Esophagus muscularis mucosa (tissue), 4 donors: ENCODE measurements at regions not wholly inside any gene's neighbourhood (a gene's known extent, or its start where the extent isn't known, plus 50 kb on each side); places are given as distances from the start of the nearest gene placed in this dataset.
"Not testable (repeated sequence)": the region's sequence is repeated elsewhere in the genome, so short reads cannot be mapped to it uniquely, and the experiment has no call there.

ENCODE experiments used
- DNase-seq: peaks from one replicate; pipeline ENCODE4 v3.0.0-alpha.2; 2017; ENCODE audit errors: extremely low spot score
- H3K27ac ChIP-seq, 4 donors: fragments of 200-600 bp; sonication (generic); replicated peaks in 1 of 4; 1 replicate in 3 of 4; 2 replicates in 1 of 4; pipeline ENCODE4 v1.5.1; 2016 to 2019; ENCODE audit warnings: mild to moderate bottlenecking in 1 of 4
- H3K27me3 ChIP-seq, 4 donors: fragments of 200-600 bp; sonication (generic); one replicate each; pipeline versions ENCODE4 v1.5.1 to v1.6.0; 2016 to 2019
- H3K36me3 ChIP-seq, 4 donors: fragments of 200-600 bp; sonication (generic); one replicate each; pipeline ENCODE4 v1.5.1; 2016 to 2019
- H3K4me1 ChIP-seq, 4 donors: fragments of 200-600 bp; sonication (generic); one replicate each; pipeline ENCODE4 v1.5.1; 2016 to 2019
- H3K4me3 ChIP-seq, 4 donors: fragments of 200-600 bp; sonication (generic); 1 replicate in 2 of 4; 2 replicates in 2 of 4; pipeline ENCODE4 v1.5.1; 2016 to 2019; ENCODE audit warnings: mild to moderate bottlenecking in 4 of 4, moderate library complexity in 1 of 4
- H3K9me3 ChIP-seq, 4 donors: fragments of 200-600 bp; sonication (generic); 1 replicate in 3 of 4; 2 replicates in 1 of 4; pipeline ENCODE4 v1.5.1; 2016 to 2019
- EP300 ChIP-seq: sonication (generic); formaldehyde crosslinking; IDR thresholded peaks from one replicate; pipeline ENCODE4 v1.6.1; 2017; ENCODE audit warnings: antibody characterized with exemption
- POLR2A ChIP-seq: fragments of 450-650 bp; IDR thresholded peaks from one replicate; pipeline ENCODE4 v1.6.1; 2017; ENCODE audit warnings: antibody characterized with exemption, moderate library complexity, mild to moderate bottlenecking, low read depth
- POLR2AphosphoS5 ChIP-seq, 2 donors: sonication (generic); formaldehyde crosslinking; IDR thresholded peaks; one replicate each; pipeline ENCODE4 v1.6.1; 2017; ENCODE audit warnings: antibody characterized with exemption in 2 of 2
- WGBS: methylation state at CpG from one replicate; pipeline ENCODE4 v1.1.5; 2018; 5-methylcytosine and 5-hydroxymethylcytosine counted together
- intact Hi-C: fragments of 100-400 bp; cut with DNase I; formaldehyde crosslinking; loops from one replicate; pipeline ENCODE4 v1.15.1; 2023
- TF ChIP-seq, protein P1 (sequence below), 3 experiments: fragments of 200-600 bp in 2 of 3; fragments of 450-650 bp in 1 of 3; sonication (generic) in 2 of 3; IDR thresholded peaks; one replicate each; pipeline ENCODE4 v1.5.1; 2017 to 2019; ENCODE audit warnings: antibody characterized with exemption in 3 of 3, mild to moderate bottlenecking in 2 of 3, moderate library complexity in 1 of 3

- DNase-seq, intact Hi-C loops, H3K36me3 ChIP-seq, H3K4me1 ChIP-seq, H3K9me3 ChIP-seq: not testable (repeated sequence)
- peaks cover 0 to 12% (median 0%) of the 10 kb centered on the region in 4 donors for H3K27me3 ChIP-seq
- peak overlapping the region; percentile 27 to 43 (median 38) for H3K4me3 ChIP-seq
- WGBS = 69% methylated on average over 15 of the region's 32 CpGs
- H3K27ac ChIP-seq = peak overlapping the region in 2 of 4 donors; percentile 44 to 53
Observed at GRCh38 chr15:28789401-28790114, 58.9 kb downstream of the GOLGA6L7 start.

DNA sequence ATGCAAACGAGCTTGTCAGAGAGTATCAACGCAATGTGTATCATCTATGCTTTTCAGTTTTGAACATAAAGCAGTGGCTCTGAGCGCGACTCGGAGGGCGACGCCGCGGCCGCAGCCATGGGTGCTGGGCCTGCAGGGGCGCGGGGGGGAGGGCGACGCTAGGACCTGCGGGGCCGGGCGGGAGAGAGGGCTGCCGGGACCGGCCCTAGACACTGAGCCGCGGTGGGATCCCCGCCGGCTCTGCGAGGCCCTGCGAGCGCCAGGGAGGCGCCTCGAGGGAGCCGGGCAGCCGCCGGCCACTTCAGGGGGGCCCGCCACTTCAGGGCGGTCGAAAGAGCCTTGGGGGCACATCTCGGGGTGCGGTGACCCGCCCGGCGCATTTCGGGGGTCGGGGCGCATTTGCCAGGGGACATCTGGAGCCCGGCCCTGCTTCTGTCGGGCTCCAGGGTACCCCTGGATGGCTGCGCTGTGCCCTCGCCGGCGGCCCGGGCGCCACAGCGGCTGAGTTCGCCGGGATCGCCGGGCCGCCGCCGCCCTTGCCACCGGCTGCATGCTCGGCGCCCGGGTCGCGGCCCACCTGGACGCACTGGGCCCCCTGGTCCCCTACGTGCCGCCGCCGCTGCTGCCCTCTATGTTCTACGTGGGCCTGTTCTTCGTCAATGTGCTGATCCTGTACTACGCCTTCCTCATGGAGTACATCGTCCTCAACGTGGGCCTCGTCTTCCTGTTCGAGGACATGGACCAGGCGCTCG, 59.6 kb downstream of the GOLGA6L7 start:
- H3K9me3 ChIP-seq, H3K4me1 ChIP-seq, DNase-seq, H3K36me3 ChIP-seq, intact Hi-C loops: not testable (repeated sequence)
- WGBS = 24% methylated on average over 2 of the region's 78 CpGs
- peaks cover 0 to 12% (median 0%) of the 10 kb centered on the region in 4 donors for H3K27me3 ChIP-seq
- peak overlapping the region in 1 of 4 donors; percentile 50 for H3K27ac ChIP-seq
- H3K4me3 ChIP-seq = peak overlapping the region; percentile 41 to 56 (median 48)

- DNase-seq, H3K4me1 ChIP-seq, H3K36me3 ChIP-seq, intact Hi-C loops, H3K27ac ChIP-seq, H3K9me3 ChIP-seq: not testable (repeated sequence)
- Histone ChIP-seq H3K27me3 (peaks cover 0 to 12% (median 0%) of the 10 kb centered on the region in 4 donors), H3K4me3 (peak overlapping the region in 2 of 4 donors; percentile 41 to 56)
- WGBS = 10% methylated on average over 1 of the region's 1 CpG
Observed at GRCh38 chr15:28788176-28788575, 60.3 kb downstream of the GOLGA6L7 start.

GRCh38 chr15:28786521-28786920, 61.9 kb downstream of the GOLGA6L7 start:
- DNase-seq = no peak
- 75% methylated on average over 1 of the region's 1 CpG for WGBS
- TF ChIP-seq EP300 = no peak
- TF ChIP-seq POLR2AphosphoS5 (IDR thresholded peaks at IDR 0.05) = no peak
- TF ChIP-seq, protein P1, sequence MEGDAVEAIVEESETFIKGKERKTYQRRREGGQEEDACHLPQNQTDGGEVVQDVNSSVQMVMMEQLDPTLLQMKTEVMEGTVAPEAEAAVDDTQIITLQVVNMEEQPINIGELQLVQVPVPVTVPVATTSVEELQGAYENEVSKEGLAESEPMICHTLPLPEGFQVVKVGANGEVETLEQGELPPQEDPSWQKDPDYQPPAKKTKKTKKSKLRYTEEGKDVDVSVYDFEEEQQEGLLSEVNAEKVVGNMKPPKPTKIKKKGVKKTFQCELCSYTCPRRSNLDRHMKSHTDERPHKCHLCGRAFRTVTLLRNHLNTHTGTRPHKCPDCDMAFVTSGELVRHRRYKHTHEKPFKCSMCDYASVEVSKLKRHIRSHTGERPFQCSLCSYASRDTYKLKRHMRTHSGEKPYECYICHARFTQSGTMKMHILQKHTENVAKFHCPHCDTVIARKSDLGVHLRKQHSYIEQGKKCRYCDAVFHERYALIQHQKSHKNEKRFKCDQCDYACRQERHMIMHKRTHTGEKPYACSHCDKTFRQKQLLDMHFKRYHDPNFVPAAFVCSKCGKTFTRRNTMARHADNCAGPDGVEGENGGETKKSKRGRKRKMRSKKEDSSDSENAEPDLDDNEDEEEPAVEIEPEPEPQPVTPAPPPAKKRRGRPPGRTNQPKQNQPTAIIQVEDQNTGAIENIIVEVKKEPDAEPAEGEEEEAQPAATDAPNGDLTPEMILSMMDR (IDR thresholded peaks at IDR 0.05) = no peak
- TF ChIP-seq POLR2A = no peak

DNA sequence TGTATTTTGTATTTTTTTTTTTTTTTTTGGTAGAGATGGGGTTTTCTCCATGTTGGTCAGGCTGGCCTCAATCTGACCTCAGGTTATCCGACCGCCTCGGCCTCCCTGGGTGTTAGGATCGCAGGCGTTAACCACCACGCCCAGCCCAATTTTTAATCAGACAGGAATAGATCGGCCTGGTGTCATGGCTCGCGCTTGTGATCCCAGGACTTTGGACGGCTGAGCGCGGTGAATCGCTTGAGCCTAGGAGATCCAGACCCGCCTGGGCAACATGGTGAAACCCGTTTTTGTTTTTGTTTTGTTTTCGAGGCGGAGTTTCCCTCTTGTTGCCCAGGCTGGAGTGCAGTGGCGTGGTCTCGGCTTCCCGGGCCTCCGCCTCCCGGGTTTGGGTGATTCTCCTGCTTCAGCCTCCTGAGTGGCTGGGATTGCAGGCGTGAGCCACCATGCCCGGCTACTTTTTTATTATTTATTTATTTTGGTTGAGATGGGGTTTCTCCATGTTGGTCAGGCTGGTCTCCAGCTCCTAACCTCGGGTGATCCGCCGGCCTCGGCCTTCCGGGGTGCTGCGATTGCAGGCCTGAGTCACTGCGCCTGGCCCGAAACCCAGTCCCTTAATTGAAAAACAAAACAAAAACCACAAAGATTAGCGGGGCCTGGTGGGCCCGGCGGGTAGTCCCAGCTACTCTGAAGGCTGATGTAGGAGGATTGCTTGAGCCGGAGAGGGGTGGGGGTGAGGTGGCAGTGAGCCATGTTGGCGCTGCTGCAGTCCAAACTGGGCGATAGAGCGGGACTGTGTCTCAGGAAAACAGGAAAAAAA, 63.9 kb downstream of the GOLGA6L7 start:
- intact Hi-C loops, DNase-seq, H3K27me3 ChIP-seq, H3K27ac ChIP-seq, H3K4me3 ChIP-seq, H3K4me1 ChIP-seq, H3K9me3 ChIP-seq, H3K36me3 ChIP-seq: not testable (repeated sequence)
- 95% methylated on average over 39 of the region's 39 CpGs for WGBS

More at GRCh38 chr15:28786521-28786920, 61.9 kb downstream of the GOLGA6L7 start:
- Histone ChIP-seq H3K27ac (no peak overlapping the region), H3K36me3 (no peaks in the 10 kb centered on the region), H3K27me3 (peaks cover 0 to 12% (median 0%) of the 10 kb centered on the region in 4 donors), H3K4me3 (no peak overlapping the region), H3K4me1 (peaks cover 0 to 9% (median 8%) of the 10 kb centered on the region in 4 donors), H3K9me3 (no peaks in the 10 kb centered on the region)
- intact Hi-C loops = no loop called here

- Histone ChIP-seq H3K27me3 (peaks cover 0 to 4% (median 0%) of the 10 kb centered on the region in 4 donors), H3K9me3 (no peaks in the 10 kb centered on the region), H3K36me3 (no peaks in the 10 kb centered on the region), H3K4me3 (no peak overlapping the region), H3K4me1 (peaks cover 0 to 8% (median 8%) of the 10 kb centered on the region in 4 donors), H3K27ac (no peak overlapping the region)
- DNase-seq = no peak
- TF ChIP-seq, protein P1 (IDR thresholded peaks at IDR 0.05) = no peak
- no peak for TF ChIP-seq EP300
- no peak for TF ChIP-seq POLR2A
- no peak for TF ChIP-seq POLR2AphosphoS5 (IDR thresholded peaks at IDR 0.05)
- WGBS = 98% methylated on average over 20 of the region's 20 CpGs
- intact Hi-C loops = no loop called here
Observed at GRCh38 chr15:28783873-28784272, 64.6 kb downstream of the GOLGA6L7 start.
